ENCODE measurements at regions not wholly inside any gene's neighbourhood (a gene's known extent, or its start where the extent isn't known, plus 50 kb on each side); places are given as distances from the start of the nearest gene placed in this dataset.

DNA sequence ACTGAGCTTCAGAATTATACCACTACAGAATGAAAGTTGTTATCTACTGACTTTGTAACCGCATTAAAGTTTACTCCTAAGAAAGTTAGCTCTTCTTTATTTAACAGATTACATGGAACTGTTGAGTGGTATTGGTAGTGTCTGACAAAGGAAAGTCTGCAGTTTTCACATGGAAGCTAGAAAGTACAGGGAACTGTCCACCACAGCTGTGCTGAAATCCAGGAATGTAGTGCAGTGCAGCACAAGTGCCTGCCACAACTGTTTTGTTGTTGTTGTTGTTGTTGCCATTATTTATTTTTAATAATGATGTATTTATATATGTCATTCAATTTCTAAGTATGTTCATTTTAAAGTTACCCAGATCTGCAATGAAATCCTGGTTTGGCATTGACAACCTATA lies 464.9 kb downstream of the TBC1D32 start:
- TF ChIP-seq, protein P1, sequence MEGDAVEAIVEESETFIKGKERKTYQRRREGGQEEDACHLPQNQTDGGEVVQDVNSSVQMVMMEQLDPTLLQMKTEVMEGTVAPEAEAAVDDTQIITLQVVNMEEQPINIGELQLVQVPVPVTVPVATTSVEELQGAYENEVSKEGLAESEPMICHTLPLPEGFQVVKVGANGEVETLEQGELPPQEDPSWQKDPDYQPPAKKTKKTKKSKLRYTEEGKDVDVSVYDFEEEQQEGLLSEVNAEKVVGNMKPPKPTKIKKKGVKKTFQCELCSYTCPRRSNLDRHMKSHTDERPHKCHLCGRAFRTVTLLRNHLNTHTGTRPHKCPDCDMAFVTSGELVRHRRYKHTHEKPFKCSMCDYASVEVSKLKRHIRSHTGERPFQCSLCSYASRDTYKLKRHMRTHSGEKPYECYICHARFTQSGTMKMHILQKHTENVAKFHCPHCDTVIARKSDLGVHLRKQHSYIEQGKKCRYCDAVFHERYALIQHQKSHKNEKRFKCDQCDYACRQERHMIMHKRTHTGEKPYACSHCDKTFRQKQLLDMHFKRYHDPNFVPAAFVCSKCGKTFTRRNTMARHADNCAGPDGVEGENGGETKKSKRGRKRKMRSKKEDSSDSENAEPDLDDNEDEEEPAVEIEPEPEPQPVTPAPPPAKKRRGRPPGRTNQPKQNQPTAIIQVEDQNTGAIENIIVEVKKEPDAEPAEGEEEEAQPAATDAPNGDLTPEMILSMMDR (IDR thresholded peaks at IDR 0.05): no peak
- TF ChIP-seq POLR2A (IDR thresholded peaks at IDR 0.05) (no peak), EP300 (IDR thresholded peaks at IDR 0.05) (no peak)

All from sigmoid colon (tissue), 4 donors.